ENCODE measurements at regions not wholly inside any gene's neighbourhood (a gene's known extent, or its start where the extent isn't known, plus 50 kb on each side); places are given as distances from the start of the nearest gene placed in this dataset.

GRCh38 chr3:98999675-99000074 is 98.2 kb upstream of the DCBLD2 start:
- H3K4me3 ChIP-seq (ENCODE audit: insufficient read depth, low read depth, low read length): no peak overlapping the region
- H3K9ac ChIP-seq (ENCODE audit: low read length): no peak overlapping the region
- no peak overlapping the region for H3K27ac Mint-ChIP-seq (ENCODE audit: unreplicated experiment)
- FAIRE-seq (no peak), DNase-seq (ENCODE audit: low read depth) (no peak)
- no peak overlapping the region for H2AFZ ChIP-seq (ENCODE audit: low read depth, low read length)
- H3K9me3 ChIP-seq (ENCODE audit: insufficient read depth, low read depth, low read length): no peaks in the 10 kb centered on the region
- no peak for TF ChIP-seq CTCF (IDR thresholded peaks at IDR 0.05; ENCODE audit: insufficient read depth, low read depth, low read length)
- no peak for TF ChIP-seq EZH2 (IDR thresholded peaks at IDR 0.05; ENCODE audit: insufficient read depth, low read length)
- H3K36me3 ChIP-seq (ENCODE audit: insufficient read depth, low read length): no peaks in the 10 kb centered on the region
- no peak overlapping the region for H3K4me3 Mint-ChIP-seq (ENCODE audit: unreplicated experiment)
- no peaks in the 10 kb centered on the region for H3K4me1 ChIP-seq (ENCODE audit: insufficient read depth, low read length)
- H3K9me3 Mint-ChIP-seq (ENCODE audit: unreplicated experiment): no peaks in the 10 kb centered on the region
- no peaks in the 10 kb centered on the region for H3K27me3 Mint-ChIP-seq (ENCODE audit: low read depth, unreplicated experiment)
- no peaks in the 10 kb centered on the region for H4K20me1 ChIP-seq (ENCODE audit: insufficient read depth, low read length)
- H3K4me1 Mint-ChIP-seq (ENCODE audit: low read depth, unreplicated experiment): no peaks in the 10 kb centered on the region
- no peak overlapping the region for H3K27ac ChIP-seq (ENCODE audit: low read depth, low read length)
- no peak overlapping the region for H3K4me2 ChIP-seq (ENCODE audit: low read length)
- H3K79me2 ChIP-seq (ENCODE audit: insufficient read depth, low read length): peaks cover under 1% of the 10 kb centered on the region
- H3K27me3 ChIP-seq (ENCODE audit: insufficient read depth, low read length): no peaks in the 10 kb centered on the region
- peaks cover 4% of the 10 kb centered on the region for H3K36me3 Mint-ChIP-seq (ENCODE audit: low read depth, unreplicated experiment)

GRCh38 chr3:98994128-98994762 is 92.8 kb upstream of the DCBLD2 start:
- Histone ChIP-seq H3K79me2 (ENCODE audit: insufficient read depth, low read length) (peaks cover 33% of the 10 kb centered on the region), H4K20me1 (ENCODE audit: insufficient read depth, low read length) (no peaks in the 10 kb centered on the region), H3K9me3 (ENCODE audit: insufficient read depth, low read depth, low read length) (no peaks in the 10 kb centered on the region), H3K4me3 (ENCODE audit: insufficient read depth, low read depth, low read length) (no peak overlapping the region), H3K27me3 (ENCODE audit: insufficient read depth, low read length) (no peaks in the 10 kb centered on the region), H3K4me1 (ENCODE audit: insufficient read depth, low read length) (no peaks in the 10 kb centered on the region), H3K4me2 (ENCODE audit: low read length) (no peak overlapping the region), H3K27ac (ENCODE audit: low read depth, low read length) (no peak overlapping the region), H3K9ac (ENCODE audit: low read length) (no peak overlapping the region), H3K36me3 (ENCODE audit: insufficient read depth, low read length) (no peaks in the 10 kb centered on the region), H2AFZ (ENCODE audit: low read depth, low read length) (no peak overlapping the region)
- Mint-ChIP-seq H3K27ac (ENCODE audit: unreplicated experiment) (no peak overlapping the region), H3K4me1 (ENCODE audit: low read depth, unreplicated experiment) (peaks cover 1% of the 10 kb centered on the region), H3K9me3 (ENCODE audit: unreplicated experiment) (no peaks in the 10 kb centered on the region), H3K27me3 (ENCODE audit: low read depth, unreplicated experiment) (no peaks in the 10 kb centered on the region), H3K36me3 (ENCODE audit: low read depth, unreplicated experiment) (no peaks in the 10 kb centered on the region), H3K4me3 (ENCODE audit: unreplicated experiment) (no peak overlapping the region)
- peak; percentile 58 for DNase-seq (ENCODE audit: low read depth)
- peak; percentile 94 for FAIRE-seq
- TF ChIP-seq CTCF (IDR thresholded peaks at IDR 0.05; ENCODE audit: insufficient read depth, low read depth, low read length): peak; percentile 86
- TF ChIP-seq EZH2 (IDR thresholded peaks at IDR 0.05; ENCODE audit: insufficient read depth, low read length): no peak

GRCh38 chr3:98991393-98991792 is 89.9 kb upstream of the DCBLD2 start:
- Histone ChIP-seq H3K4me1 (ENCODE audit: insufficient read depth, low read length) (peaks cover 3% of the 10 kb centered on the region), H3K79me2 (ENCODE audit: insufficient read depth, low read length) (peaks cover 37% of the 10 kb centered on the region), H3K27me3 (ENCODE audit: insufficient read depth, low read length) (no peaks in the 10 kb centered on the region), H3K4me3 (ENCODE audit: insufficient read depth, low read depth, low read length) (no peak overlapping the region), H4K20me1 (ENCODE audit: insufficient read depth, low read length) (no peaks in the 10 kb centered on the region), H3K4me2 (ENCODE audit: low read length) (no peak overlapping the region), H3K9ac (ENCODE audit: low read length) (no peak overlapping the region), H3K27ac (ENCODE audit: low read depth, low read length) (no peak overlapping the region), H3K36me3 (ENCODE audit: insufficient read depth, low read length) (no peaks in the 10 kb centered on the region), H3K9me3 (ENCODE audit: insufficient read depth, low read depth, low read length) (no peaks in the 10 kb centered on the region), H2AFZ (ENCODE audit: low read depth, low read length) (no peak overlapping the region)
- no peak for DNase-seq (ENCODE audit: low read depth)
- Mint-ChIP-seq H3K4me3 (ENCODE audit: unreplicated experiment) (no peak overlapping the region), H3K27me3 (ENCODE audit: low read depth, unreplicated experiment) (no peaks in the 10 kb centered on the region), H3K9me3 (ENCODE audit: unreplicated experiment) (no peaks in the 10 kb centered on the region), H3K36me3 (ENCODE audit: low read depth, unreplicated experiment) (no peaks in the 10 kb centered on the region), H3K4me1 (ENCODE audit: low read depth, unreplicated experiment) (peaks cover 3% of the 10 kb centered on the region), H3K27ac (ENCODE audit: unreplicated experiment) (no peak overlapping the region)
- no peak for FAIRE-seq
- TF ChIP-seq CTCF (IDR thresholded peaks at IDR 0.05; ENCODE audit: insufficient read depth, low read depth, low read length): peak; percentile 18
- TF ChIP-seq EZH2 (IDR thresholded peaks at IDR 0.05; ENCODE audit: insufficient read depth, low read length): no peak
